Sciatic nerve (tissue), 2 donors: ENCODE measurements at regions not wholly inside any gene's neighbourhood (a gene's known extent, or its start where the extent isn't known, plus 50 kb on each side); places are given as distances from the start of the nearest gene placed in this dataset.

Experiments used
- ATAC-seq: fragments of 200-7000 bp; cut with Tn5 transposase; one replicate; pipeline ENCODE4 v1.9.1; 2020; ENCODE audit warnings: mild to moderate bottlenecking, moderate library complexity
- DNase-seq: peaks from one replicate; pipeline ENCODE4 v3.0.0-alpha.2; 2020; ENCODE audit warnings: low spot score
- intact Hi-C: fragments of 100-400 bp; cut with DNase I; formaldehyde crosslinking; loops from one replicate; pipeline ENCODE4 v1.14.2; 2022
- donor health status: DM: no; HTN: no; CAD: no.
- donor health status: DM: no; HTN: no; CAD: no.

- ATAC-seq (no peak), DNase-seq (no peak)
- intact Hi-C loops: no loop called here
Observed at GRCh38 chr4:63851496-63851895, 557.8 kb downstream of the TECRL start.

DNA sequence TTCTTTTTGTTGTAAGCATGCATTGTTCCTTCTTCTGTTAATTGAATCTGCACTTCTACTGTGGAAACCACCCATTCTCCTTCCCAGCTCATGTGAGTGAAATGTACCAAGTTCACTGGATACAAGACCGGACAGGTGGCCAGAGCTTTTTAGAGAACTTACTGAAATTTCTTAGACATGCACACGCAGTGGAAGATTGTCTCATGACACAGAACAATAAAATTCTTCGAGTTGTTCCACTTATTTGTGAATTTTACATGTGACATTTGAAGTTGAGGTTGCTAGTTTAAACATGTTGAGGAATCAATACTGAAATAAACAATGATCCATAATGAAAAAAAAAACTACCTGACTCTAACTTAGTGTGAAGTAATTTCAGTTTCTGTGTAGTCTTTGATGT lies 568.0 kb downstream of the TECRL start:
- DNase-seq (no peak), ATAC-seq (no peak)
- intact Hi-C loops: no loop called here

DNA sequence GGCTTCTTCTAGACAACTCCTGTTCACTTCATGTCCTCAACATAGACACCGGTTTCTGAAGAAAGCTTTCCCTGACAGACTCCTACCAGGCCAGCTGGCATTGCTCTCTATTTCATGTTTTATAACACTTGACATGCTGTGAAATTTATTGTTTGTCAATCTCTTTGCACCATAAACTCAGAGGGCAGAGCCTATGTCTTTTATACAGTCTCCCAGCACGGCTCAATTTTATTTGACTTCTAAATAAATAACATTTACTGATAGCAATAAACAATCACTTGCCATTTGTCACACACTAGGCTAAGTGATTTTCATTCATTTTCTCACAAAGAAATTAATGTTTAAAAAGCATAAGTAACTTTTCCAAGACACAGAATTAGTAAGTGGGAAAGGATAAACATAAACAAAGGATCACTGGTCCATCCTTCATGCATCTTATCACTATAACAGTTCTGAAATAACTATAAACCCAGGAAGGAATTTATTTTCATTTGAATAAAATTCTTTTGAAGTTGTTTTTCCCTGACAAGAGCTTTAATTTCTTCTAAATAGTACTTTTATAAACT lies 577.6 kb downstream of the TECRL start:
- ATAC-seq (no peak), DNase-seq (no peak)
- intact Hi-C loops: no loop called here

GRCh38 chr4:63817196-63817865 lies 591.9 kb downstream of the TECRL start:
- ATAC-seq: no peak
- intact Hi-C loops: no loop called here
- DNase-seq: no peak

GRCh38 chr4:63814171-63814964 lies 594.9 kb downstream of the TECRL start:
- peak; percentile 17 for ATAC-seq
- intact Hi-C loops: no loop called here
- DNase-seq: no peak

GRCh38 chr4:63799166-63799565 lies 610.1 kb downstream of the TECRL start:
- ATAC-seq (no peak), DNase-seq (no peak)
- intact Hi-C loops: no loop called here

DNA sequence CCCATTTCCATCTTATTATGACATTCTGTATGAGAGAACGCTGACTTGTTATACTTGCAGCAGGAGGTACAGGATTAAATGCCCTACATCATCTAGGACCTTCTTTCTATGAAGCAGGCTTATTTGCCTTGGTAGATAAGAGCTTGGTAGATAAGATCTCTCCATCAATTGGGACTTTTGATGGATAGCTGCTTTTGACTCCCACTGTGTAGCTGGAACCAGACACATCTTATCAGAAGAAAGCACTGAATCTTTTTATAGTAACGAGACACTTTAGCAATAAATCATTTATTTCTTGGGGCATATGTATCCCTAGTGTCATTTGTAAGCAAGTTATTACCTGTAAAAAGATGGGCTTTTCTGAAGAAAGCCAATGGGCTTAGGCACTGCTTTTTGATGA lies 613.9 kb downstream of the TECRL start:
- DNase-seq: no peak
- intact Hi-C loops: no loop called here
- ATAC-seq: no peak

GRCh38 chr4:63790377-63790776 lies 618.9 kb downstream of the TECRL start:
- ATAC-seq (no peak), DNase-seq (no peak)
- intact Hi-C loops: no loop called here

DNA sequence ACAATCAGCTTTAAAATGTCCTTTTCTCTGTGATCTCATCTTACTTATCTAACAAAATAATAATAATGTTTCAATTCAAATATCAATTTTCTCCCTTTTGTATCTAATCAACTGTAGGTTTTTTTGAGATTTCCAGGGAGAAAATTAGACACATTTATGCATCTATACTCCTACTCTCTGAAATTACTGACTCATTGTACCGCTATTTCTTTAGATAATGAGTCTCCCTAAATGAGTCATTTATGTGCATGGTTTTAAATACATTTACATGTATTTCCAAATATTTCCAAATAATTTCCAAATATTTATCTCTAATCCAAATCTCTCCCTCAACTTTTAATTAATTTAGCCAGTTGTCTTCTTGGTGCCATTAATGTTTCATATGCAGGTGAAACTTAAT lies 621.0 kb downstream of the TECRL start:
- intact Hi-C loops: no loop called here
- no peak for DNase-seq
- no peak for ATAC-seq

DNA sequence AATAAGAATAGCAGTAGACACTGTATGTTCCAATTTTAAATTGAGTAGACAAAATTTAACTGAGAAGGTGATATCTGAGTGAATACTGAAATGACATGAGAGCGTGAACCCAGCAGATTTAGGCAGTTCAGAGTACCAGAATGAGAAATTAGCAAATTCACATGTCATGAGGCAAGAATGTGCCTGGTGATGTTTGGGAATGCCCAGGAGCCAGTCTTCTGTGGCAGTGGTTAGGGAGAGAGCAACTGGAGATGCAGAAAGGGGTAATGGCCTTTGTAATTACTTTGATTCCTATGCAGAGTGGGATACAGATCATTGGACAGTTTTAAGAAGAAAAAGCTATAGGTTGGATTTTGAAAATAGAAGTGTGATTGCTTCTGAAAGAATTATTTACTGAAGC lies 621.9 kb downstream of the TECRL start:
- intact Hi-C loops: no loop called here

DNA sequence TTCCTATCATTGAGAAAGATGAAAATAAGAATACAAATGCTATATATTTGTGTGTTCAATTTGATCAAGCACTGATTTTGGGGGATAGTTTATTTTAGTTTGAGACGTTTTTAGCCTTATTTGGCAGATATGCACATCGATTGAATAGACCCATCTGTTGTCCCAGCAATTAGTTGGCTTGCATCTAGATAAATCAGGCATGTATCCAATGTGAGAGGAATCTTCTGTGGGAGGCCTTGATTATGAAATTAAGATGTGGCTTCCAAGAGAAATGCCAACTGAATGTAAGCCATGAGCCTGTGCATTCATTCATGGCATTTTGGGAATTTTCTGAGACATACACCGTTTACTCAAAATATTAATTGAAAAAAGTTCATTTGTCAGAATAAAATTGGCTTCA lies 623.1 kb downstream of the TECRL start:
- DNase-seq (no peak), ATAC-seq (no peak)
- intact Hi-C loops: no loop called here

More for the DNA sequence above, 621.9 kb downstream of the TECRL start:
- DNase-seq: no peak
- ATAC-seq: no peak

- DNase-seq: no peak
- intact Hi-C loops: no loop called here
Observed at GRCh38 chr4:63784822-63785221, 624.4 kb downstream of the TECRL start.

GRCh38 chr4:63777601-63778000 lies 631.6 kb downstream of the TECRL start:
- intact Hi-C loops: no loop called here
- ATAC-seq: no peak

More at GRCh38 chr4:63784822-63785221, 624.4 kb downstream of the TECRL start:
- no peak for ATAC-seq

DNA sequence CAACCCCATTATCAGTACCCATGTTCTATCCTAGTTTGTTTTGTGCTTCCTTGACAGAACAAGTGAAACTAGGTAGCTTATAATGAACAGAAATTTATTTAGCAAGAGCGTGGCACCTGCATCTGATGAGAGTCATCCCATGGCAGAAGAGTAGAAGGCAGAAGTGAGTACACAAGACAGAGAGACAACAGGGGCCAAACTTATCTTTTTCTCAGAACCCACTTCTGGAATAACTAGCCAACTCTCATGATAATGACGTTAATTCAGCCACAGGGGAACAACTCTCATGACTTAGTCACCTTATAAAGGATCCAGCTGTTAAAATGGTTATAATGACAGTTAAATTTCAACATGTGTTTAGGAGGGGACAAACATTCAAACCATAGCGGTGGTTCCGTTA lies 644.9 kb downstream of the TECRL start:
- no peak for DNase-seq
- no peak for ATAC-seq
- intact Hi-C loops: no loop called here

More at GRCh38 chr4:63777601-63778000, 631.6 kb downstream of the TECRL start:
- DNase-seq: no peak

- ATAC-seq (no peak), DNase-seq (no peak)
- intact Hi-C loops: no loop called here
Observed at GRCh38 chr4:63757929-63758328, 651.3 kb downstream of the TECRL start.

- DNase-seq: no peak
- ATAC-seq: no peak
- intact Hi-C loops: no loop called here
Observed at GRCh38 chr4:63742882-63743281, 666.4 kb downstream of the TECRL start.

- intact Hi-C loops: no loop called here
- DNase-seq: no peak
- no peak for ATAC-seq
Observed at GRCh38 chr4:63729519-63729918, 679.7 kb downstream of the TECRL start.

GRCh38 chr4:63728480-63729177 lies 680.6 kb downstream of the TECRL start:
- DNase-seq: no peak
- intact Hi-C loops: no loop called here
- ATAC-seq: no peak

DNA sequence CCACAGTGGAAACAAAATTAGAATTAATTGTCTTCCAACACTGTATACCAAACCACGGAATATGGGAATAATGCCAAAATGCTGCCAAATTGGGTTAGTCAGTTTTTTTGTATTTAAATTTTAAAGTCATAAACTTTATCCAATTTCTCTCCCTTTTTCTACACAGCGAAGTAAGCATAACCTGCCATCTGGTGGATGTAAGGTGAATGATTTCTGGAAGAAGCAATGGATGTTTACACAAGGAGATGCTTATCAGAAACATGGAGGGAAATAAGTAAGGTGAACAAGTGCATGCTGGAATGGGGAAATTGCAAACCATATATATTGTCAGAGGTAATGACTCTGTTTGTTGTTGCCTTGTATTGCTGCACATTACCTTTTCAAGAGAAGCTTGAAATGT lies 691.9 kb downstream of the TECRL start:
- intact Hi-C loops: no loop called here
- no peak for ATAC-seq

DNA sequence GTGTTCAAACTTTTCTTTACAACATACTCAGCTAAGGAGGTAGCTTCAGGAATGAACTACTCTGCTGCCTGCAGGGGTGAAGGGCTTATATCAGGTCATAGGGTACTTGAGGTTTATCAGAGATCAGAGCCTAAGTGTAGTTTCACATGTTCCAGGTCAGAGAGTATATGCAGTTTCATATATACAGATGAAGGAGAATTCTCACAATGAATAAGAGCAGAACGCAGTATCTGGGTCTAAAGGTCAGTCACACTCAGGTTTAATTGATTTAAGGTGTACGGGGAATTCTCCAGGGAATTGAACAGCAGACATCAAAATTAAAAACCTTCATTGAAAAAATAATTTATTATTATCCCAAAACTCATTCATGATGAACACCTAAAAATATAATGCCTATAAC lies 700.6 kb downstream of the TECRL start:
- no peak for DNase-seq
- ATAC-seq: no peak
- intact Hi-C loops: no loop called here

More for the DNA sequence above, 691.9 kb downstream of the TECRL start:
- no peak for DNase-seq
